ENCODE measurements at regions not wholly inside any gene's neighbourhood (a gene's known extent, or its start where the extent isn't known, plus 50 kb on each side); places are given as distances from the start of the nearest gene placed in this dataset.

DNA sequence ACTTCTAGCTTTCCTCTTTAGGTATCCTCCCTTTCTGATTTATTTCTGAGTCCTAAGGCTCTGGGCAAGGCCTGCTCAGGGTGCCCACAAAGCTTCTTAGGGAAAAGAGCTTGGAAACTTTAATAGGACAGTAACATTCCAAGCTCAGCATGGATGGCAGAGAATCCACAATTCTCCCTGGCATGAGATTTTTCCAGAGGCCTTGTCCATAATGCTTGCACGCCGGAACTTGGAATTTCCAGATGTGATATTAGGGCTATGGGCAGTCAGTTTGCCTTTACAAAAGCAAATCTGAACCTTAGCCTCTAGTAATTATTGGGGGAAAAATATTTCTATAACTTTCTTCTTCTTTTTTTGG lies 139.0 kb upstream of the RBMS3 start:
- Mint-ChIP-seq H3K4me1 (peaks cover 3% of the 10 kb centered on the region), H3K27me3 (no peaks in the 10 kb centered on the region), H3K36me3 (ENCODE audit: low read depth) (no peaks in the 10 kb centered on the region), H3K4me3 (no peak overlapping the region), H3K27ac (no peak overlapping the region), H3K9me3 (no peaks in the 10 kb centered on the region)
- ChIA-PET POLR2A (no interaction called here), CTCF (no interaction called here)
- no peak for DNase-seq

DNA sequence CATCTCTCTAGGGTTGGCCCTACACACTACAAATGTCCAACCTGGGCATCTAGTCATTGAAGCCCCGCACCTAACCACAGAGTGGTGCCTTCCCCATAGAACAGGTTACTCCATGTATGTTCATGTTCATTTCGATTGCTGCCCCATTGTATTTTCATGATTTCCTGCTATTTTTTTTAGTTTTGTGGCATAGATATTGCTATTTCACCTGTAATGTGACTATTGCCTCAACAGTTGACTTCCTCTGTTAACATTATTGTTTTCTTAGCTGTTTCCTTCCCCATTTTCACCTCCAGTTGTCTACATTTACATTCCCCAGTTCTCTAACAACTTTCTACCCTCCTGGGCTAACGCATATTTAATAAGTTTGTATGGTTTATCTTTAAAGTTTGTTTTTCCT lies 137.7 kb upstream of the RBMS3 start:
- H3K27ac Mint-ChIP-seq, result no peak overlapping the region
- no peaks in the 10 kb centered on the region for H3K9me3 Mint-ChIP-seq
- ChIA-PET POLR2A (no interaction called here), CTCF (no interaction called here)
- peaks cover 3% of the 10 kb centered on the region for H3K4me1 Mint-ChIP-seq
- H3K36me3 Mint-ChIP-seq (ENCODE audit: low read depth), result no peaks in the 10 kb centered on the region
- H3K27me3 Mint-ChIP-seq, result no peaks in the 10 kb centered on the region
- no peak overlapping the region for H3K4me3 Mint-ChIP-seq
- no peak for DNase-seq

DNA sequence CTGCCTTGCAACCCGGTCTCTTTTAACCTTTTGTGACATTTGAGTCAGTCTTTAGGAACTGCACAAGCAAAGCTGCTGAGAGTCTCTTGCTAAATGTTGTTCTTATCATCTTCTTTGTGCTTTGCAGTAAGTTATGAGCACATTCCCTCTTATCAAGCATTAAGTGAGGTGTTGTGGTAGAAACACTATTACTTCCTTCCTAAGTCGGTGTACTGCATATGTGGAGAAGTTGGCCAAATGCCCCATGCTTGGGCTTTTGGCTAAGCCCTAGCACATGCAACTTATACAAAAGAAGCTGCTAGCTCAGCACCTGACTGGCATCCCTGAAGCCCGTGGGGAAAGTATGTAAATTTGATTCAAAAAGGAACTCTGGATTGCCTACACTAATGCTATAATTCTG lies 136.5 kb upstream of the RBMS3 start:
- no peak for DNase-seq
- Mint-ChIP-seq H3K4me1 (peaks cover 3% of the 10 kb centered on the region), H3K27me3 (peaks cover 5% of the 10 kb centered on the region), H3K9me3 (no peaks in the 10 kb centered on the region), H3K36me3 (ENCODE audit: low read depth) (no peaks in the 10 kb centered on the region), H3K27ac (no peak overlapping the region), H3K4me3 (no peak overlapping the region)
- CTCF ChIA-PET, result no interaction called here
- POLR2A ChIA-PET, result no interaction called here

DNA sequence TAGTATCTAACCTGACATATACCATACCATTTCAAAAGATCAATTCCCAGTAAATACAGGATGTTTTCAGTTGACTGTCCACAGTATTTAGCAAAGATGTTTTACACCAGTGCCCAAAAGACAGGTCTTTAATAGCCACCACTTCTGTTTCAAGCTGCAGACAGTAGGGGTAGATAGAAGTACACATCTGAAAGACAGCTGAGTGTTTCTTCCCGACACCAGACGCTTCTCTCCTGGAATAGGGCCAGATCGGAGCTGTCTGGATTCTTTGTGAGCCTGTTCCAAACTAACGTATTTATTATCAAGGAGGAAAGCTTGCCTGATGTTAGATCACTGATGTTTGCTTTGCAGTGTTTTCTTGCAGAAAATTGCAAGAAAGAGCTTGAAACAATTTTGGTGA lies 136.1 kb upstream of the RBMS3 start:
- Mint-ChIP-seq H3K27ac (no peak overlapping the region), H3K4me1 (peaks cover 3% of the 10 kb centered on the region), H3K9me3 (no peaks in the 10 kb centered on the region), H3K36me3 (ENCODE audit: low read depth) (no peaks in the 10 kb centered on the region), H3K4me3 (no peak overlapping the region), H3K27me3 (peaks cover 6% of the 10 kb centered on the region)
- ChIA-PET CTCF (interaction anchor here (0.7 kb wide), 1 partner anchor 10 kb away, joined by 3 read pairs; no protein-coding TSS in a partner anchor), POLR2A (no interaction called here)
- DNase-seq, result no peak

DNA sequence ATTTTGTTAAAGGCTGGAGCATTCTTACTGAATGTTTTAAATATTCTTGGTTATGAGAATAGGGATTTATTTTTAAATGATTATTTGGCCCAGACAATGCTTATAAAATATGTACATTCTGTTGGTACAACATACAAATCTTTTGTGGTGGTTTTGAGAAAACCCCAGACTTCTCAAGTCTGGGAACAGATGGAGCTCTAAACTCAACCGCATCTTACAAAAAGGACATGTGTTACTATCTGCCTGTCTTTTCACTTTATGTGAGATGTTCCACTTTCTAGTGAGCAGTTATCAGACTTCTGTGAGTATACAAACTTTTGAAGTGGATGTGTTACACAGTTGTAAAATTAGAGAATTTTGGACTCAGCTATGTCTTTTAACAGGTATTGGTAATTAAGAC lies 135.5 kb upstream of the RBMS3 start:
- CTCF ChIA-PET, result interaction anchor here (0.7 kb wide), 1 partner anchor 11 kb away, joined by 3 read pairs; no protein-coding TSS in a partner anchor
- H3K4me1 Mint-ChIP-seq, result peaks cover under 1% of the 10 kb centered on the region
- no peak overlapping the region for H3K4me3 Mint-ChIP-seq

DNA sequence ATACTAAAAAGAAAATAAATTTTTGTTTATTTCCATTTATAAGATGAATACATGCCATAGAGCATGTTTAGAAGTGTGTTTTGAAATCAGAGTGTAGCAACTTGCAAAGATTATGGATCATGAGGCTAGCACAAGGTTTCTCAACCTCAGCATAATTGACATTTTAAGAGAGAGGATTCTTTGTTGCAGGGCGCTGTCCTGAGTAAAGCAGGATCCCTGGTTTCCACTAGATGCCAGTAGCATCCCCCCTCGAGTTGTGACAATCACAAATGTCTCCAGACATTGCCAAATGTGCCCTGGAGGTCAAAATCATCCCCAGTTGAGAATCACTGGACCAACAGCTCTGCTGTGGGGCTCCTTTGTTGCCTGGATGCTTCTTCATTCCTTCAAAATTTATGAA lies 128.5 kb upstream of the RBMS3 start:
- no peaks in the 10 kb centered on the region for H3K9me3 Mint-ChIP-seq
- H3K4me3 Mint-ChIP-seq, result no peak overlapping the region
- no peaks in the 10 kb centered on the region for H3K36me3 Mint-ChIP-seq (ENCODE audit: low read depth)
- peaks cover 11% of the 10 kb centered on the region for H3K4me1 Mint-ChIP-seq
- no peak for DNase-seq
- no peak overlapping the region for H3K27ac Mint-ChIP-seq
- ChIA-PET POLR2A (no interaction called here), CTCF (no interaction called here)
- H3K27me3 Mint-ChIP-seq, result peaks cover 25% of the 10 kb centered on the region

More for the DNA sequence above, 135.5 kb upstream of the RBMS3 start:
- peaks cover 6% of the 10 kb centered on the region for H3K27me3 Mint-ChIP-seq
- POLR2A ChIA-PET, result no interaction called here
- H3K9me3 Mint-ChIP-seq, result no peaks in the 10 kb centered on the region
- DNase-seq, result no peak
- H3K36me3 Mint-ChIP-seq (ENCODE audit: low read depth), result no peaks in the 10 kb centered on the region
- no peak overlapping the region for H3K27ac Mint-ChIP-seq

DNA sequence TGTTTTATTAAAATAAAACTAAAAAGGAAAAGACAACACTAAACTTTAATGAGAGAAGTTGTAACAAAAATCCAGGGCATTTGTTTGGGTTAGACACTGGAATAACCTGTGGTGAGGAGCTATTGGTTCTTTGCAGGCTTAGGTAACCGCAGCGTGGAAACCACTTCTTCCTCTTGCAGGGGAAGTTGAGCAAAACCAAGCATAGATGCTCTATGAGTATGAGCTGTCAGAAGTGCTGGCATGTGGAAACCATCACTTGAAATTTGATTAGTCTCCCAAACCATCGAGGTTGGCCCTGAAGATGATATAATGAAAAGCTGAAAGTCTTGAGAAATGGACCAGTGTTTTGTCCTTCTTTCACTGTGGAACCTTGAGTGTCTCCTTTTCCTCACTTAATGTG lies 127.1 kb upstream of the RBMS3 start:
- no peaks in the 10 kb centered on the region for H3K9me3 Mint-ChIP-seq
- H3K27me3 Mint-ChIP-seq, result peaks cover 25% of the 10 kb centered on the region
- CTCF ChIA-PET, result no interaction called here
- H3K4me1 Mint-ChIP-seq, result peaks cover 11% of the 10 kb centered on the region
- POLR2A ChIA-PET, result no interaction called here
- peak; percentile 60 for DNase-seq
- no peak overlapping the region for H3K27ac Mint-ChIP-seq
- H3K4me3 Mint-ChIP-seq, result no peak overlapping the region
- H3K36me3 Mint-ChIP-seq (ENCODE audit: low read depth), result no peaks in the 10 kb centered on the region

DNA sequence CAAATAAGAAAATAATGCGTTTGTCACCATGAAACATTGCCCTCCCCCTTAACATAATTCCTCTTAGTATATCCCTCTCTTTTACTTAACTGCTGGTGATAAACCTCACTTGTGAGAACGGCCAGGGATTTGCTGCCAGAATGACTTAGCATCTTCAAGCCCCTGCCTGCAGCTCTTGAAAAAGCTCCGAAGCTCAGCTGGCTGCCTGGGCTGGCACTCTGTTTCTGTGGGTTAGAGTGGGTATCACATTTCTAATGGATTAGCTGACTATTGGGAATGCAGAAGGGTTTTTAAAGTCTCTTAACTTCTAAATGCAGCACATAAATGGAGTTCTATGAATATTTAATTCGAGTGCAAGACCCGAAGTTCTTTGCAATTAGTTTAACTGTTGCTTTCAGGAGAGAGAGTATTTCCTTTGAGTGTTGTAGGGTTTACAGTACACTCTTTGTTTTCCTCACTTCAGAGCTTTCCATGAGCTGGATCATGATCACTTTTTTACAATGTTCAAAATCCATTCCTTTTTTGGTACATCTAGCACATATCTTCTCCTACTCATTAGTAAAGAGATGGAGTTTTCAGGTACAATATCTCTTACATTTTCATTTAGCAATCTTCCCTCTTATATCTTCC lies 124.7 kb upstream of the RBMS3 start:
- POLR2A ChIA-PET, result no interaction called here
- peaks cover 18% of the 10 kb centered on the region for H3K27me3 Mint-ChIP-seq

DNA sequence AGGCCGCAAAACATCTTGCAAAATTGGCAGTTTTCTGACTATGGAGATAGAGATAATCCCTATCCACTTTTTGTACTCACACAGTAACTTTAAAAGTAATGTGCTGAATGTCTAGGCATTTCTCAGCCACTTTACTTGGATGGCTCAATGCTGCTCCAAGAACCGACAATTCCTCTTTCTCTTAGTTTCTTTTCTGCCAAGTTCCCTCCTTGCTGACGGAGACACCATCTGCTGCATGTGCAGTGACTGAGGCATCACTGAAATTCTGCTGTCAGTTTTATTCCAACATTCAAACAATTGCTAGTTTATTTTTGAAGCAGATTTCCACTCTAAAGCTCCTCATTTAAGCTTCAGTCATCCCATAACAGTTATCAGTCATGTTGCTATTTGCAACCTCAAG lies 116.0 kb upstream of the RBMS3 start:
- Mint-ChIP-seq H3K27me3 (no peaks in the 10 kb centered on the region), H3K36me3 (ENCODE audit: low read depth) (peaks cover 2% of the 10 kb centered on the region), H3K4me1 (no peaks in the 10 kb centered on the region), H3K27ac (no peak overlapping the region), H3K9me3 (peaks cover 2% of the 10 kb centered on the region), H3K4me3 (no peak overlapping the region)
- DNase-seq, result no peak
- ChIA-PET CTCF (no interaction called here), POLR2A (no interaction called here)

More for the DNA sequence above, 124.7 kb upstream of the RBMS3 start:
- no peak for DNase-seq
- Mint-ChIP-seq H3K36me3 (ENCODE audit: low read depth) (peaks cover 2% of the 10 kb centered on the region), H3K4me3 (no peak overlapping the region), H3K4me1 (peaks cover 11% of the 10 kb centered on the region), H3K9me3 (peaks cover 1% of the 10 kb centered on the region), H3K27ac (no peak overlapping the region)
- CTCF ChIA-PET, result no interaction called here

DNA sequence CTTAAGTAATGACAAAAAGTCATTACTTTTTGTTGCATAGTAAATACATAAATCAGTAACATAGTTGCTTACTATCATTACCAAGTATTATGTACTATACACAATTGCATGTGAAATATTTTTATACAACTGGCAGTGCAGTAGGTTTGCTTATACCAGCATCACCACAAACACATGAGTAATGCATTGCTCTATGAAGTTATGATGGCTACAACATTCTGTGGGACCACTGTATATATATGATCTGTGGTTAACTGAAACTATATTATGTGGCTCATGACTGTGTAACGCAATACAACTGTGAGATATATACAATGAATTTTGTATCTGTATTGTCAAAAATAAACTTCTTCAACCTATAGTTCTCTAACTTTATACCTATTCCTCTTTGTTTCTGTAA lies 113.7 kb upstream of the RBMS3 start:
- H3K27me3 Mint-ChIP-seq, result no peaks in the 10 kb centered on the region
- CTCF ChIA-PET, result no interaction called here
- peaks cover 14% of the 10 kb centered on the region for H3K4me1 Mint-ChIP-seq
- peaks cover 5% of the 10 kb centered on the region for H3K9me3 Mint-ChIP-seq
- H3K4me3 Mint-ChIP-seq, result no peak overlapping the region
- no peak for DNase-seq
- POLR2A ChIA-PET, result no interaction called here
- H3K36me3 Mint-ChIP-seq (ENCODE audit: low read depth), result no peaks in the 10 kb centered on the region
- no peak overlapping the region for H3K27ac Mint-ChIP-seq

DNA sequence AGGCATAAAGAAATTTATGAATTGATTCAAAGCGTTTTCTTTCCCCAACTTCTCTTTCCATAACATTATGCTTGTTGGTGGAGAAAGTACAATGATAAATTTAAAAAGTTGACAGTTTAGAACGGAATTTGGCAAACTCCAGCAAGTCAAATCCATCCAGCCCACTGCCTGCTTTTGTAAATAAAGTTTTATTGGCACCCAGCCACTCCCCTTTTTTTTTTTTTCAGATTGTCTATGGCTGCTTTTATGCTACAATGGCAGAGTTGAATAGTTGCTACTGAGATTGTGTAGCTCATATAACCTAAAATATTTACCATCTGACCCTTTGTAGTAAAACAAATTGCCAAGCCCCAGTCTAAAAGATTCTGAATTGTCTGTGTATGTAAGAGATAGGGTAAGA lies 112.8 kb upstream of the RBMS3 start:
- no peak overlapping the region for H3K27ac Mint-ChIP-seq
- no peak for DNase-seq
- H3K9me3 Mint-ChIP-seq, result peaks cover 7% of the 10 kb centered on the region
- no peaks in the 10 kb centered on the region for H3K36me3 Mint-ChIP-seq (ENCODE audit: low read depth)
- no peaks in the 10 kb centered on the region for H3K27me3 Mint-ChIP-seq
- ChIA-PET POLR2A (no interaction called here), CTCF (no interaction called here)
- peaks cover 16% of the 10 kb centered on the region for H3K4me1 Mint-ChIP-seq
- H3K4me3 Mint-ChIP-seq, result no peak overlapping the region

DNA sequence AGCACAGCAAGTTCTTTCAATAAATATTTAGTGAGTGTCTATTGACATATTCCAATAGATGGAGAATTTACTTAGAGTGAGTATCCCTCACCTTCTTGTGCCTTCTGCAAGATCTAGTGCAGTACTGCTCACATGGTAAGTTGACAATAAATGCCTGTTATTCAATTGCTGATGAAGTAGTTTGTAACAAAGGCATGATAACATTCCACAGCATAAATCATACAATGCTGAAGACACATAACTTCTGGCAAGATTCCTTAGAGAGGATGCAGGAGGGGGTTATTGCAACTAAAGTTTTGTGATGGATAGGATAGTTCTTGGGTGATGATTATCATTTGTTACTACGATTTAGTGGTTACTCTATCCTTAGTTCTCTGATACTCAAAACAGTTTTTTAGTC lies 112.2 kb upstream of the RBMS3 start:
- ChIA-PET POLR2A (no interaction called here), CTCF (interaction anchor here (0.5 kb wide), 1 partner anchor 582 kb away, joined by 3 read pairs; no protein-coding TSS in a partner anchor)
- Mint-ChIP-seq H3K36me3 (ENCODE audit: low read depth) (no peaks in the 10 kb centered on the region), H3K4me3 (no peak overlapping the region), H3K27ac (no peak overlapping the region), H3K27me3 (no peaks in the 10 kb centered on the region), H3K9me3 (peaks cover 9% of the 10 kb centered on the region), H3K4me1 (peaks cover 17% of the 10 kb centered on the region)
- no peak for DNase-seq

DNA sequence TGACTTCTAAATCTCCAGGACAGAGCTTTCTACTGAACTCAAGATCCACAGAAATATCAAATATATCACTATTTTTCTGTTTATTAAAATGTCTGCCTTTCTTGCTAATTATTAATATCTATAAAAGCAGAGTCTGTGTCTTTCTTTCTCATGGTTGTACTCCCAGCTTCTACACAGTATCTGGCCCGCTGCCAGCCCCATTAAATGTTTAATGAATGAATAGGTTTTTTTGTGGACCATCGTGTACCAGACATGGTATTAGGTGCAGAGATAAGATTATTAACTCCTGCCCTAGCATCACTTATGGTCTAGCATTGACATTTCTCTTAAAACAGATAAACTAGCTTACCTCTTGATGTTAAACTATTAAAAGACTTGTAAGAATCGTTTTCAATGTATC lies 111.4 kb upstream of the RBMS3 start:
- CTCF ChIA-PET, result no interaction called here
- H3K27ac Mint-ChIP-seq, result no peak overlapping the region

More for the DNA sequence above, 111.4 kb upstream of the RBMS3 start:
- Mint-ChIP-seq H3K4me1 (peaks cover 17% of the 10 kb centered on the region), H3K9me3 (peaks cover 9% of the 10 kb centered on the region), H3K36me3 (ENCODE audit: low read depth) (no peaks in the 10 kb centered on the region), H3K27me3 (no peaks in the 10 kb centered on the region), H3K4me3 (no peak overlapping the region)
- DNase-seq, result no peak
- POLR2A ChIA-PET, result no interaction called here
